DMS 273 (cell line): ENCODE measurements at regions not wholly inside any gene's neighbourhood (a gene's known extent, or its start where the extent isn't known, plus 50 kb on each side); places are given as distances from the start of the nearest gene placed in this dataset.

Source experiments
- DNase-seq: peaks from one replicate; lab custom pipeline; 2025; ENCODE audit not compliant: unreplicated experiment; lab: John Stamatoyannopoulos, UW

GRCh38 chr6:90406142-90406794, 109.6 kb upstream of the BACH2 start:
- DNase-seq, result no peak

- DNase-seq, result peak; percentile 48
Observed at GRCh38 chr6:90403489-90404381, 107.1 kb upstream of the BACH2 start.

- DNase-seq, result no peak
Observed at GRCh38 chr6:90402831-90403192, 106.2 kb upstream of the BACH2 start.

GRCh38 chr6:90401933-90402830, 105.5 kb upstream of the BACH2 start:
- no peak for DNase-seq

- DNase-seq, result no peak
Observed at GRCh38 chr6:90399970-90400369, 103.3 kb upstream of the BACH2 start.

DNA sequence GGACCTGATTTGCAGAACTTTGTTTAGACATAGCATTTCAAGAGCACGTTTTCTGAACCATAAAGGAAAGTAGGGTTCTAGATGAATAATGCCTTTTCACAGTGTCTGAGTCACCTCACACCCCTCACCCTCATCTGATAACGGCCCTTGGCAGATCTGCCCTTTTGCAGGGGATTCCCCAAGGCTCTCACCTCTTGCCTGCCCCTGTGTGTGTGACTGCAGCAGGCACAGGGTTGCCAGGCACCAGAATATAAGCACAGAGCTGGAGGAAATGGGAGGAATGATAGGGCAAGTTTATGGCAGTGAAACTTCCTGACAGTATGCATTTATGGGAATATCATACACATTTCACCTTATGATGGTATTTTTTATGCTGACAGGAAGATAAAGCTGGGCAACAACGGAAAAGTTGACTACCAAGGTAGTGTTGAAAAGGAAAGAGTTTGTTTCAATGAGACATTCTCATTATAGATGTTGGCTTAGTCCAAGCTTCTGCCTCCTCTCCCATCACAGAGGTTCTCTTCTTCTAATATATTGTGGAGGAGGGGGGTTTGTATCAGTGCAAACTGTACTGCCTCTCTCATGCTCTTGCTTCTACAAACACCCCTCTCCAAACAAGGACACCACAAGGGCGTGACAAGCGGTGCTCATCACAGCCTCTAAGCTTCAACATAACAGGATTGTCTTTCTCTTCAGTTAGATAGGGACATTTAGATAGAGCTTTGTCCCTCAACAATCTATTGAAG, 101.5 kb upstream of the BACH2 start:
- DNase-seq, result no peak

GRCh38 chr6:90397047-90397446, 100.4 kb upstream of the BACH2 start:
- DNase-seq, result no peak

- peak; percentile 78 for DNase-seq
Observed at GRCh38 chr6:90393232-90393884, 96.7 kb upstream of the BACH2 start.

DNA sequence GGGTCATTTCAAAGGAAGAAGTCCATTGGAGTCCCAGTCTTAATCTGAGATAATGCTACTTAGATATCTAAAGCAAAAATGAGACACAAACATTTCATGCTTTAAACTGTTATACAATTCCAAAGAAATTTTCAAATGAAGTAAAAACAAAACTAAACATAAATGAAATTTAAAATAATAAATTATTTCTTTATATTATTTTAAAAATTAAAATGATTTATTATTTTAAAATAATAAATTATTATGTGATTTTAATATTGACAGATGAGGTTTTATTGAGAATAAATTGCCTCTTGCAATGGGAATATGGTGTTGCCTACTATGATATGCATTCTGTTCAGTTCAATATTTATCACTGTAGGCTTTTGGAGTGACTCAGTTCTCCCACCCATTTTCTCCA, 93.7 kb upstream of the BACH2 start:
- DNase-seq, result no peak

DNA sequence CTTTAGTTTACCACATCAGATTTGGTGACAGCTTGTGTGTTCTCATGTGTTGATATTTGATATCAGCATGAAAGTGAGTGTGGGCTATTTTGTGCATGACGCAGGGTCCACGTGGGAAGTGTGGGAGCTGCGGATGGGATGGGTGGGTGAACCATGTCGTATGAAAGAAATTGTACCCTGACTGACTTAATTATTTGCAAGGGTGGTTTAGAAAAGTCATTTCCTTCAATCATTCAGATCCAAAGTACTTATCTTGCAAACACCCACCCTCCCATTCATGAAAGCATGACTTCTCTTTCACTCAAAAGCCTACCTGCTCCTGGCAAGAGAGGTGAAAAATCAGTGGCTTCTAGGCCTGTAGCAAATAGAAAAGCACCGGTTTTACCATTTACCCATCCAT, 91.8 kb upstream of the BACH2 start:
- peak; percentile 19 for DNase-seq

DNA sequence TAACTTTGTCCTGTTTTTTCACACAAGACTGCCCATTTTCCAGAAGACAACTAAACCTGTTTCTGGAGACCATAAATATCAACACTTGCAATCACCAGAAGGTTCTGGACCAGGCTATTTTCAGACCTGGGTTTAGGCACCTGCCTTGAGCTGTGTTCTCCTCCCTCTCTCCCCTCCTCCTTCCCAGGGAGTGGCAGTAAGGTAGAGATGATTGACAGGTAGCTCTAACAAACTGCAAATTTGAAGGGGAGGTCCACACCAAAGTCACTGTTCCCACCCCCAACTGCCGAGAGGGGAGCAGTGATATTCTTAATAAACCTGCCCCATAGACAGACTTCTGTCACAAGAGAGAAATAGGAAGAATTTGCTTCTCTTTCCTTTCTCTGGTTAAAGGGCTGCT, 91.2 kb upstream of the BACH2 start:
- no peak for DNase-seq

- no peak for DNase-seq
Observed at GRCh38 chr6:90387383-90387775, 90.7 kb upstream of the BACH2 start.

DNA sequence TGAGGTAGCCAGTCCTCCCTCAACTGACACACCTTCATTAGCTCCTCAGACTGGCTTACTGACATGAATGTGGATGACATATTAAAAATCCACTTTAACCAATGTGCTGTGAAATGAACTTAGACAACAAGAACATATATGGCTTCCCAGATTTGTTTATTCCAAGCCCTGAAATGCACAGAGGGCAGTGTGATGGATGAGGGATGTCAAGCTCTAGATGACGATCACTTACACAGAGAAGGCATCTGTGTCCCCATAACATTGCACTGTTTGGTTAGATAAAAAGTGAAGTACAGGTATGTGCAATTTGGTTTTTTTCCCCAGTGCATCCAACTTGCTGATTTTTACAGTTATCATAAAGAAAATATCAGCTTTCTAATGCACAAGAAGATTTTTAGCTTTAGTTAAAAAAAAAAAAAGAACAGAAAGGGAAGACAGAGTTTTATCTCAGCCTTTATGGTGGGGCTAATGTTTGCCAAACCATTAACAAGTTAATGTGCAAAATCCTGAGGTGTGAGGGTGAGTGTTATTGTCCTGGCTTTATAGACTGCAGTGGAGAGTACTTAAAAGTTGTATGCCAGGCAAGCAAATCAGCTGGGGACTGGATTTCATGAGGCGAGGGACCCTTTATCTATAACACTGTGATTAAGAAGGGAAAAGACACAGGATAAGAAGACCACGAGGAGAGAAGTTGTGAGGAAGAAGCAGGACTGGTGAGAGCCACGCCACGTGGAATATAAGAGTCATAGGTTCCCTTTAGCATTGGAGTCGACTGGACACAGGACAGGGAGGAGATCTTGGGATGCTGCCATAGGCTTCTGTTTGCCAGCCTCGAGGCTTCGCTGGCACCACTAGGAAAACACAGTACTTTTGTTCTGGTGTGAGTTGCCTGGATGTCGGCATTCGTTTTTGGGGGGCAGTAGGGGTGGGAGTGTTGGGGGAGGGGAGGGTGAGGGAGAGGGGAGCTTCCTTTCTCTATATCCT, 90.0 kb upstream of the BACH2 start:
- no peak for DNase-seq

DNA sequence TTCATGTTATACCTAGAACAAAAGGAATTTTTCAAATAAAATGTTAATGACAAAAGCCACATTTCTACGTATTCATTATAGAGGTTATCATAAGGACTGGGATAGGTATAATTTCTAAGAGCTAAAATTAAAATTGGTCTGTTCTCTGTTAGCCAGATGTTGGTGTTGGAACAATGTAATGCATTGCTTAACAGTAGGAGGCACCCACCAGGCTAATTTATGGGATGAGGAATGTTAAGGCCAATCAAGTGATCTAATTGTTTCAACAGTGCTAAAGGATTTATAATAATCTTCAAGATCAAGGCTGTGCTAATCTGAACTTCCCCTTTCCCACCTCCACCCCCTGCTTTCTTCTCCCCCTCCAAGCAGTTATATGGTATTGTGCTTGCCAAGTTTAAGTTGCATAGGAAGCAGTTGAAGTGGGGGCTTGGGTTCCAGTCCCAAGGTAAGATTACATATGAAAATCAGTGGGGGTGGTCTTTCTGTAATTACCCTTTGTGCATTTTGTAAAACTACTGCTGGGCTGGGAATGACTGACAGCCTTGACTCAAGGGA, 89.2 kb upstream of the BACH2 start:
- DNase-seq, result no peak

DNA sequence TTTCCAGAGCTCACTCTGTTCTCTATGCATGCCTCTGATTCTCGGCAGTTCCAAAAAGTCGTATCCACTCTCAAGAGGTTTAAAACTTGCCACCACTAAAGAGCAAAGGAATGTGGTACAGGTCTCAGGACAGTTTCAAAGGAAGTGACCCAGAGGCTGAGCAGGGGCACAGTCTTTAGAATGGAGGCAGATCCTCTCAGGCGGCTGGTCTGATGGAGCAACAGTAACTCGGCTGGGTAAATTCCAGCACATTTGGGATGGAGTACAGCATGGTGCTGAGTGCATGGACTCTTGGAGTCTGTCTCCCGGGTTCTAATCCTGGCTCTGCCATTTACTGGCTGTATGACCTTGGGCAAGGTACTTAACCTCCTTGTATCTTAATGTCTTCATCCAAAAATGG, 88.1 kb upstream of the BACH2 start:
- no peak for DNase-seq

DNA sequence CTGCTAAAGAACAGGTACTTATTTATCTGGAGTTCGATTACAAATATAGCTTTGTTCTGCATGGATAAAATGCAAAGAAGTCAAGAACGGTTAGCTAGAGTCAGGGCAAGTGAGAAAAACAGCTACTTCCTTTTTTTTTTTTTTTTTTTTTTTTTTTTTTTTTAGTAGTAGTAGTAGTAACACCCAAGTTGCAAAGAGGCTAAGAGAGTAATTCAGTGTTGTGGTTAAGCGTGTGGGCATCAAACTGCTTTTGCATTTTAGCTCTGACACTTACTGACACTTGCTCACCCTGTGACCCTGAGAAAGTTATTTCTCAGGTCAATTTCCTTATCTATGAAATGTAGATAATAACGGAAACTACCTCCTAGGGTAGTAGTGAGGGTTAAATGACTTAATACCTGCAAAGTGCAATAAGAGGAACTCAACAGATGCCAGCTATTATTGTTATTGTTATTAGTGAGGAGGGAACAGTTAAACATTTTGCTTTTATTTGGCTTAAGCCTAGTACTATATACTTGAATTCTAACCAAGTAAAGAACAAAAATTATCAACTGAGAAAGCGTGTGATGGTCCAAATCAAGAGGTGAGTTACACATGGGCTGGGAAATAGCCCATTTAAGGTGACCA, 86.7 kb upstream of the BACH2 start:
- DNase-seq, result no peak

GRCh38 chr6:90382760-90383159, 86.1 kb upstream of the BACH2 start:
- no peak for DNase-seq

- no peak for DNase-seq
Observed at GRCh38 chr6:90375681-90376439, 79.2 kb upstream of the BACH2 start.
